Breast epithelium (tissue), 3 donors: ENCODE measurements at regions not wholly inside any gene's neighbourhood (a gene's known extent, or its start where the extent isn't known, plus 50 kb on each side); places are given as distances from the start of the nearest gene placed in this dataset.

Source experiments
- CTCF ChIP-seq, 3 donors: fragments of 450-650 bp; IDR thresholded peaks; one replicate each; pipeline ENCODE4 v1.5.1; 2016 to 2017; ENCODE audit warnings: antibody characterized with exemption in 3 of 3, mild to moderate bottlenecking in 3 of 3, moderate library complexity in 3 of 3
- POLR2A ChIP-seq: fragments of 450-650 bp; IDR thresholded peaks from one replicate; pipeline ENCODE4 v1.6.1; 2016; ENCODE audit warnings: antibody characterized with exemption, mild to moderate bottlenecking, moderate library complexity
- POLR2AphosphoS5 ChIP-seq, 3 donors: sonication (generic); formaldehyde crosslinking; IDR thresholded peaks; one replicate each; pipeline ENCODE4 v1.6.1; 2017; ENCODE audit warnings: antibody characterized with exemption in 3 of 3

- TF ChIP-seq POLR2AphosphoS5 (IDR thresholded peaks at IDR 0.05) (no peak), CTCF (IDR thresholded peaks at IDR 0.05) (no peak), POLR2A (no peak)
Measured at GRCh38 chr12:125276567-125276966, 211.3 kb downstream of the AACS start.
